Urothelium cell line (cell line): ENCODE measurements at regions not wholly inside any gene's neighbourhood (a gene's known extent, or its start where the extent isn't known, plus 50 kb on each side); places are given as distances from the start of the nearest gene placed in this dataset.
"Not testable (repeated sequence)": the region's sequence is repeated elsewhere in the genome, so short reads cannot be mapped to it uniquely, and the experiment has no call there.

Experiments used
- DNase-seq: peaks from one replicate; pipeline ENCODE4 v3.0.0; 2011; ENCODE audit warnings: low spot score, mixed read lengths
- FAIRE-seq: peaks from 2 replicates; lab custom pipeline; 2011; peaks lifted over from hg19 to GRCh38; lab: Jason Lieb, UNC

DNA sequence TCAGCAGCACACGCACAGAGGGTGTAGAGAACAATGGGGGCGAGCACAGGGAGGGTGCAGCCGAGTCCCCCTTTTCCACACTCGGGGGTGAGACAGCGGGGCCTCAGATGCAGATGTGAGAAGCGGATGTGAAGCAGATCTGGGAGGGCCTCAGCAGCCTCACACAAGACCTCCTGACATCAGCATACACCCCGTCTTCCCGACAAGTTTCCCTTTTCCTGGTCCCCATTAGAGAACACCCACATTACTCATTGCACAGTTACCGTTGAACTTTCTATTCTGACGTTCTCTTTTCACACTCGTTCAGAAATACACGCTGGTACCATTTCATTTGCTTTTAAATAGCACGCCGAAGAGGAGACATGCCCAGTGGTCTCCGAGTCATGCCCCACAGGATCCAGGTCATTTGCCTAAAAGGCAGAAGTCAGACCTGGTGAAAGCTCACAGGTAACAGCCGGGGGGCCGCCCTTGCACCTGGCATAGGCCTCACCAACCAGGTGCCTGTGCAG is 129.5 kb upstream of the ID2 start:
- no peak for DNase-seq
- FAIRE-seq = no peak

DNA sequence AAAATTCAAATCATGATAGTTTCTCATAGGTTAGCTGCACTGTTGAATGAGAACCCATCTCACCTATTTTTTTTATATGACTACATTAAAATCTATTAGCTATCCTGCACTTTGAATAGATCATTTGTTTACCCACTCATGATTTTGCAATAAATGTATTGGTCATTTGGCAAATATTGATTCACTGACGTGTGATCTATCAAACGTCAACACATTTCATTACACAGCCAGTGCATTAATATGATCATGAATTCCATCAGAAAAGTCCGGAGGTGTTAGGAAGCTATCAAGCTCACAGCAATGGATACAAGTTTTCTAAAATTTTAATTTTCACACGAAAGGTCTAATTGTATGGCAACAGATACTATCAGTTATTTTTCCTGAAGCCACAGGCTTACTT is 128.2 kb upstream of the ID2 start:
- DNase-seq (no peak), FAIRE-seq (no peak)

DNA sequence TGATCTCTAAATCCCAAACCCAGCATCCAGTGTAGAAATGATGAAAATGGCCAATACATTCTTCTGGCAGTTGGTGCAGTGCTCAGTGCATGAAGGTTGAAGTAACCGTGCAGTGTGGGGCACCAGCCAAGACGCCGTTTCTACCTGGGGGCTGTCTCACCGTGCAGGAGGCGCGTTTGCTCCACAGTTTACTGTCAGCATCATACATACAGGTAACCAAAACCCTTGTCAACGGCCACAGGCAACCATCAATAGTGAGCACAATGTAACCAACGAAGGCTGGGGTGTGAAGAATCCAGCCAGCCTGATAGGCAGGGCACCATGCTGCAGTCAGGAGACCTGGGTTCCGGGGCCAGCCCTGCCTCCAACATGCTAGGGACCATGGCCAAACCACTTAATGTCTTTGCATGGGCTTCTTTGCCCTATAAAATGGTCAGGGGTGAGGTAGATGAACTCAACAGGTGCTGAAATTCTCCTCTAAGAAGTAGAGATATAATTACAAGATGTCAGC is 127.5 kb upstream of the ID2 start:
- FAIRE-seq (no peak), DNase-seq (no peak)

DNA sequence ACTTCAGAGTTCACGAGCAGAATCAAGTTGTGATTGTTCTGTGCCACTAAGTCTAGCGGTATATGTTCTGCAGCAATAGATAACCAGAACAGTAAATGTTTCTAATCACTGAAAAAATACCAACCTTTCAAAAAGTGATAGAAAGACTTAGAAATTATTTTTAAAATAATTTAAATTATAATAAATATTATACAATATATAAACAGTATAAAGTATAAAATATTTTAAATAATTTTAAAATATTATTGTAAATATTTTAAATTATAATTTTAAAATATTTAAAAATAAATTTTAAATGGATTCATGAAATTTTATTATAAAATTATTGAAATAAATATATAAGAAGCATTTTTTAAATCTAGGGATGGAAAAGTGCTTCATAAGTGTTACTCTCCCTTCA is 126.3 kb upstream of the ID2 start:
- FAIRE-seq = no peak
- no peak for DNase-seq

DNA sequence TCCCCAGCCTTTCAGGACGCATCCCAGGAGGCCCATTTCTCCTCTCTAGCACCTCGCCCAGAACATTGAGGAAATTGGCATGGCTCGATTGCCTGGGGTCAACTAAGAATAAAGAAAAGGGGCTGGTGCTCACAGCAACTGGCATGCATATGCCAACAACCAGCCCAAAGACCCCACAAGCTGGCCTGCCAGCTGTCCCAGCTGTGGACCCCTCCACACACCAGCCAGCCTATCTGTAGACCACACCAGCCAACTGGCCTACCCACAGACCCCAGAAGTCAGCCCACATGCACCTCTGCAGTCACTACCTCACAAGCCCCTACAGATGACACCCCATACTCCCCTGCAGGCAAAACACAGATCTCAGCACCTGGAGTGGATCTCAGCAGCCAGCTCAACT is 123.8 kb upstream of the ID2 start:
- DNase-seq = no peak
- FAIRE-seq = no peak

DNA sequence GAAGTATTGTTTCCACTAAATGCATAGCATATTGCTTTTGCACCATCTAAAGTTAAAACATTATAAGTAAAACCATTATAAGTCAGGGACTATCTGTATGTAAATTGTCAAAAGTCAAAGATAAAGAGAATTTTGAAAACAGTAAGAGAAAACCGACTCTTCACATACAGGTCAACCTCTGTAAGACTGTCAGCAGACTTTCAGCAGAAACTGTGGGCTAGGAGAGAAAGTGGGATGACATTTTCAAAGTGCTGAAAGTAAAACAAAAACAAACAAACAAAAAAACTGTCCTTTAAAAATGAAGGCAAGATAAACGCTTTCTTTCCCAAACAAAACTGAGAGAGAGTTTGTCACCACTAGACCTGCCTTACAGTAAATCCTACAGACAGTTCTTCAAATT is 122.9 kb upstream of the ID2 start:
- no peak for FAIRE-seq
- DNase-seq = no peak

DNA sequence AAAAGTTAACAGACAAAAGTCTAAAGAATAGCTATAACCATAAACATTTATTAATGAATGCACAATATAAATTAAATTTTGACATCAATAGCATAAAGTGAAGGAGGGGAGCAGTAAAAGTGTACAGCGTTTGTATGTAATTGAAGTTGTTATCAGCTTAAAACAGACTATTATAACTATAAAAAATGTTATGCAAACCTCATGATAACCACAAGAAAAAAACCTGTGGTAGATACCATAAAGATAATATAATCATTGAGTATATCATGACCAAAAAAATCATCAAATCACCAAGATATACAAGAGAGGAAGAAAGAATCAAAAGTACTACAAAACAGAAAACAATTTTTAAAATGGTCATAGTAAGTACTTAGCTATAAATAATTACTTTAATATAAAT is 122.1 kb upstream of the ID2 start:
- DNase-seq (no peak), FAIRE-seq (no peak)

DNA sequence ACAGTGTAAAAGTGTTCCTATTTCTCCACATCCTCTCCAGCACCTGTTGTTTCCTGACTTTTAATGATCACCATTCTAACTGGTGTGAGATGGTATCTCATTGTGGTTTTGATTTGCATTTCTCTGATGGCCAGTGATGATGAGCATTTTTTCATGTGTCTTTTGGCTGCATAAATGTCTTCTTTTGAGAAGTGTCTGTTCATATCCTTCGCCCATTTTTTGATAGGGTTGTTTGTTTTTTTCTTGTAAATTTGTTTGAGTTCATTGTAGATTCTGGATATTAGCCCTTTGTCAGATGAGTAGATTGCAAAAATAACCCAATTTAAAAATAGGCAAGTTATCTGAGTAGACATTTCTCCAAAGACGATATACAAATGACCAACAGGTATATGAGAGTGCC is 120.2 kb upstream of the ID2 start:
- DNase-seq, FAIRE-seq: not testable (repeated sequence)

DNA sequence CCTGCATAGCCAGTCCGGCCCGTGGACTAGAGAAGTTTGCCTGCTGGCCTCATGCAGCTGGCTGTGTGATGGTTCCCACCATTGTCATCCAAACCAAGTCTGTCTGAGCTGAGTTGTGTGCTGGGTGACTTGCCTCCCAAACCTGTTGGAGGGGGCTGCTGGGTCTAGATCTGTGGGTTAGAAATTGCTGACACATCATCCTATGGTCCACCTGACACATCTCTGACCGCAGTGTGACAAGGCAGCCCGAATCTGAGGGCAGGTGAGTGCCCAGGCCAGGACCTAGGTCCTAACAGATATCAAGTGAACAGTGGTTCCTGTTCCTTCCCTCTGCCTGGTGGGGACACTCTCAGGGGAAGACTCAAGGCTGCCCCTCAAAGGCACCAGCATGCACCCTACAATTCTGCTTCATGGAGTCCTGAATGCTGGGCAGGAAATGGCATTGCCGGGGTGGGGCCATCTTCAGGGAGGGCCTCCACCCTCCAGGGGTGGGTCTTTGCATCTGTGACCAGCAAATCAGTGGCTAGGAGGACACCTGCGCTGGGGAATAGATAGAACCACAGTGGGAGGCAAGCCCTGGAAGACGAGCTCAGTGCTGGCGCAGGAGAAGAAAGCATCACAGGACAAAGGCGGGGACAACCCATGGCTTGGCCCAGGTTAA is 117.9 kb upstream of the ID2 start:
- FAIRE-seq (no peak), DNase-seq (no peak)

DNA sequence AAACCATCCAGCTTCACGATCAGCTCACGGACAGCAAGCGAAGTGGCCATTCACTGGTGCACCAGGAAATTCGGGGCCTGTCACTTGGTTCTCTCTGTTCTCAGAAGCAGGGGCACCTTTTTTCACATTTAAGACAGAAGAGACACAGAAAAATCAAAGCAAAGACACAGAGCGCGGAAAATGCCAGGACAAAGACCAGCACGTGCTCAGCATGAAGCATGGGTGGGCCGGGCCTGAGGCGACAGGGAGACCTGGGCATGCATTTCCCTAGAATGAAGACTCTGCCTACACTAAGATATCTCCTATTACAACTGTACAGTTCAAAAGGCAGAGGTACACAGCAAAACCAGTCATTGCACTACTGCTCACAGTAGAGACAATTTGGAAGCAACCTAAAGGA is 117.4 kb upstream of the ID2 start:
- DNase-seq (no peak), FAIRE-seq (no peak)

DNA sequence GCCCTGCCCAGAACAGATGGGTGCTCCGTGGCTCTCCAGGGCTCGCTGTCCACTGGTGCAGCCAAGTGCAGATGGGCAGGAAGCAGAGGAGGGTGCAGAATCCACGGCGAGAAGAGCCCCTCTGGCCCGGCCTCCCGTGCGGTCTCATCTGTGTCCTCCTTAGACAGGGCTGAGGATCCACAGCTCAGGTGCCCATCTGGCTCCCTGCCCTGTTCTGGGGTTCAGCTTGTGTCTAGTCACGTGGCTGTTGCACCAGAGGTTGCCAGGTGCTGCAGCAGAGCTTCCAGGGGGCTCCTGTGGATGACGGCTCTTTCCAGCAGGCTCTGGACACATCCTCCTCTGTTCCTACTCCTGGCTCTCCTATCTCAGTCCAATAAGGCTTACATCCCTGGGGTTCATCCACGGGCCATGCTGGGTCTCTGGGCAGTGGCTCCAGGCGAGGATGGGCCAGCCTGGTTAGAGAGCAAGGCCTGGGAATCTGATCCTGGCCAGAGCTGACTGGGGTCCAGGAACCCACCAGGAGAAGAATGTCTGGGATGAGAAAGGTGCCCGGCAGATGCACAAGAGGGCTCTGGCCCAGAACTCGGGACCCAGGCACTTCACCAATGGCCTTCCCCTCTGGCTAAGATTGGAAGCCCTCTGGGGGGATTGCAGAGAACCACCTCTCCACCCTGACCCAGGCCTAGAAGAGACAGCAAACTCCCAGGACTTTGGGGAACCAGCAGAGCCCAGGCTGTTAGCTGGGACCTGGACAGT is 116.3 kb upstream of the ID2 start:
- DNase-seq = no peak

DNA sequence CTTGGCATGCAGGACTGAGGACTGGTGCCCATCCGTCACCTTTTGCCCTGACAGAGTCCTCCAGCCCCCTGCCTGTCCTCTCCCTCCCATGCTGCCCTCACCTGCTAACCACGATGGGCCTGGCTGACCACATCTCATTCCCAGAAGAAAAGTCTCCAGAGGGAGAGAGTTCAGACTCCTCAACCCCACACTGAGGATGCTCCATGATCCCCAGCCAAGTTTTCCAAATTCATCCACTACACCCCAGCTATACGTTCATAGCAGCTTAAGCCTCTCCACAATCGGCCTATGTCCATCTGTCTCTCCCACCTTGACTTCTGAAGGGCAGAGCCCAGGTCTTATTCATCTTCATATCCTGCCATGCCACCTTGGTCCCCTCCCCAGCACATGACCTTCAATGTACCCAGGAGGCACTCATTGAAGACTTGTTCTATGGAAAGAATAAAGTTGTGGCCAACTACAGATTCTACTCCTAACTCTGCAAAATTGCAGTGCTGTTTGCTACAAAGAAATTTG is 115.6 kb upstream of the ID2 start:
- FAIRE-seq = no peak

More for the DNA sequence above, 116.3 kb upstream of the ID2 start:
- FAIRE-seq = no peak

DNA sequence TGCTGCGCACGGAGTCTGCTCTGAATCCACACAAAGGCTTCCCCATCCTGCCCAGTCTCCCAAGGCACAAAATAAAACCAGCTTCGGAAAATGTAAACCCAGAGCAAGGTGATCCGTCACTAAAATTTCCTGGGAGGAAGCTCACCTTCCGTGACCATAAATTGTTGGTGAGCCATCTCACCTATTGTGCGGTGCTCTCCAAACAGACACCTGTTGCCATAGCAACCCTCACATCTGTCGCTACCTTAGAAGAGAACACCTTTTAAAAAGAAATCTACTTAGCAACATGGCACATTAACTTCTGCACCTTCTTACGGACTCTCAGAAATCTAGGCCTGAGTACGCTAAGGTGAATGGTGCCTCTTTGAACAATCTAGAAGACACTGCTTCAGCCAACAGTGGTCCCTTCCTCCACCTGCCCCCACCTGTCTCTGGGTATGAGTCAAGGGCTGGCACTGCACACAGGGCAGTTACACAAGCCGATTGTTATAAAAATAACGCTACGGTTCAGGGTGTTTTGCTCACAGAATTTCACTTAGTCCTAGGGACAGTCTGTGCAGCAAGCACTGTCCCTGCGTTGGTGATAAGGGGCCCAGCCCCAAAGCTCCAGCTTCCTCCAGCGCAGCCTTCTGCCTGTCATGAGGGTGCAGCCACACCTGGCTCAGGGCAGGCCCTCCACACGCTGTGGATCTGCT is 114.9 kb upstream of the ID2 start:
- DNase-seq = no peak
- FAIRE-seq = no peak

More for the DNA sequence above, 115.6 kb upstream of the ID2 start:
- DNase-seq = no peak

DNA sequence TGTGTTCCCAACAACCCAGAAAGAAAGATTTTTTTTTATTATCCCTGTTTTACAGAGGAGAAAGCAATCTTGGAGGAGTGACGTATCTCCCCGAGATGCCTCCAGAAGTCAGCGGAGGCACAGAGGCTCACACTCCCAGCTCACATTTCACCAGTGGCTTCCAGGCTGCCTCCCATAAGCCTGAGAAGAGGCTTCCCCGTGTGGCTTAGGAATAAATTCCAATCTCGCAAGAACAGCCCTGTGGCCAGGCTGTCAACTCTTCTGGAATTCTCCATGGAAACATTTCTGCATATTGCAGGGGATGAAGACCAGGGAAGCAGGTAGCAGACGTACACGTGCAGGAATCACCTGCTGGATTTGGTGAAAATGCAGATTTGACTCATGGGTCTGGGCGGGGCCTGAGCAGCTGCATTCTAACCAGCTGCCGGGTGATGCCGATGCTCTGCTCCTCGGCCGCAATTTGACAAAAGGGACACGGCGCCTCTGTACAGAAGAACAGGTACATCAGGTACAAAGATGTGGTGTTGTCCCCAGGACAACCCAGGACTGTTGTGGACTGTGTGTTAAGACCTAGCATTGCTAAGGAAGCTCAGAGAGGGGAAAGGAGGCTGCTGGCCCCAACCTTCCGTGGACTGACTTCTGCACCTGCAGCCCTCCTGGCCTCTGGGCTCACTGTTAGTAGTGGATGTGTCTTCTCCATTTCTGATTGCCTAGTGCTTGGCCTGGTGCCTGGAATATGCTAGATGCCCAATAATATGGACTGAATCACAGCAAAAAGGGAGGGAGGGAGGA is 114.2 kb upstream of the ID2 start:
- FAIRE-seq = no peak
- no peak for DNase-seq

DNA sequence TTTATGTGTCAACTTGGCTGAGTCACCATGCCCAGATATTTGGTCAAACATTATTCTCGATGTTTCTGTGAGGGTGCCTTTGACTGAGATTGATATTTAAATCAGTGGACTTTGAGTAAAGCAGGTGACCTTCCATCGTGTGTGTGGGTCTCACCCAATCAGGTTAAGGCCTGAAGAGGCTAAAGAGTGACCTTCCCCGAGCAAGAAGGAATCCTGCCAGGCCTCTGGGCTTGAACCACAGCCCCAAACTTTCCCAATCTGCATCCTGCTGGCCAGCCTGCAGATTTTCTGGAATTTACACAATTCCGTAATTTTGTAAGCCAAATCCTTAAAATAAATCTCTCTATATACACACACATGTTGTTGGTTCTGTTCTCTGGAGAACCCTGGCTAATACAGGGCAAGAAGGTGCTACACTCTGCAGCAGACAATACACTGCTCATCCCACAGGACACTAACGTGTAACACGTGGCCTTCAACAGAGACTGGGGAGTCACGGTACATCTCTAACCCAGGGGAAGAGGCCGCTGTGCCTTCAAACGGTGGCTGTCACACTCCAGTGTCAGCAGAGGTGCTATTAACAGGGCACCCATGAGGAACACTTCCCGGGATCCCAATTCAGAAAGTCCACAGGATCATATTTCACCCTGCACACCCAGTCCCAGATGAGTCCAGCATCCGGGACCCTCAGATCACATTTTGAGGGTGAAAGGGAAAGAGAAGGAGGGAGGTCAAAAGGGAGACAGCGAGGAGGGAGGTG is 113.1 kb upstream of the ID2 start:
- no peak for FAIRE-seq
- DNase-seq = no peak

DNA sequence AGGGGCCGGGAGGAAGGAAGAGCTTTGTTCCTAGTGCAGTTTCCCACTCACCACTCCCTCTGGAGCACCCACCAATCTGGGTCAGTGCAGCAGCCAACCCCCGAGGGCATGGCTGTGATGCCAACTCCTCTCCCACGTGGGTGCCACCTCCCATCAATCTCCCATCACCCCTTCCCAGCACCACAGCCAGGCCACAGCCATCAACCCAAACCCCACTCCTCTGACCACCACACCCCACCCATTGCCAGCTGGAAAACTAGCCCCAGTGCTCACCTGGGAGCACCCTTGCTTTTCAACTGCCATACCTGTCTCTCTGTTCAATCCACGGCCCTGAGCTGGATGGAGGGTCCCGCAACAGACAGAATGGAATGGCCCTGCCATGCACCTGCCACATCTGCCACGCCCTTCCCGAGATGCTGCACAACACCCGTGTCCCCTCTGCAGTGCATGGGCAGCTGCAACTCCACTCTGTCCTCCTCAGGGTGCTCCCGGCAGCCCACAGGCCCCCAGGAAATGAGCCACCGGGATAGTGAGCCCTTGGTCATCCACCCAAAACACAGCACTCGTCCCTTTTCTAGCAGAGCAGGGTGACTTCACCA is 112.4 kb upstream of the ID2 start:
- FAIRE-seq (no peak), DNase-seq (no peak)

DNA sequence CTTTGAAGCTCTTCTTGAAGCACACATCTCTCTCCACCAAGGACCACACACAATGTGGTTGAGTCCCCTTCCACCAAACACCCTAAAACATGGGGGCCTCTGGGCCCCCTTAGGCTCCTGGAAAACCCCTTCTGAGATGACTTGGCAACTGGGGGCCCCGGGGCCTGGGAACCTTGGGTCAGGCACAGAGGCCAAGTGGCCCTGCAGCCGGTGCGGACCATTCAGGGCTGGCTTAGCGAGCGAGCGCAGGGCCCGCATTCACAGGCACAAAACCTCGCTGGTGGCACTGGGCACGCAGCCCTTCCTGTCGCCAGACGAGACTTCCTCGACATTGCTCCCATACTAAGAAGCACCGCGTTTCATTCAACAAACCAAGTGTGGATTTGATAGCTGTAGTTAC is 111.2 kb upstream of the ID2 start:
- FAIRE-seq = no peak
- no peak for DNase-seq

DNA sequence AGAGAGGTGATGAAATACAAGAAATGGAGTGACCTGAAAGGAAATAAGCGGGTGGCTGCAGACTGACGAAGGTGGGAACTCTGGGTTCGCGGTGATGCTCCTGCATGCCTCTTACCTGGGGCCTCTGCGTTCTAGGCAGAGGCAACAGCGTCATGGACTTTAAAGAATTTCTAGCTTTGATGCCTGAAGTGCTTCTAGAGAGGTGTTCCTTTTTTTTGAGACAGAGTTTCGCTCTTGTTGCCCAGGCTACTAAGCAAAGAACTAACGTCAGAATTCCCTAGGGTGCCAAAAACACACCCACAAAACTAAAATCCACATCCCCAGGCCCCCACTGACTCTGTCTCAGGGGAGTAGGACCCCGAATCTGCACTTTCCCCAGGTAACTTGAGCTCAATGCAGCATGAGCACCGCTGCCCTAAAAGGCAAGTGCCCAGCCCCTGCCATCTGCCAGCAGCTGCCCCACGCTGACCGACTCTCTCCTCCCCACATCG is 110.5 kb upstream of the ID2 start:
- FAIRE-seq (no peak), DNase-seq (no peak)

DNA sequence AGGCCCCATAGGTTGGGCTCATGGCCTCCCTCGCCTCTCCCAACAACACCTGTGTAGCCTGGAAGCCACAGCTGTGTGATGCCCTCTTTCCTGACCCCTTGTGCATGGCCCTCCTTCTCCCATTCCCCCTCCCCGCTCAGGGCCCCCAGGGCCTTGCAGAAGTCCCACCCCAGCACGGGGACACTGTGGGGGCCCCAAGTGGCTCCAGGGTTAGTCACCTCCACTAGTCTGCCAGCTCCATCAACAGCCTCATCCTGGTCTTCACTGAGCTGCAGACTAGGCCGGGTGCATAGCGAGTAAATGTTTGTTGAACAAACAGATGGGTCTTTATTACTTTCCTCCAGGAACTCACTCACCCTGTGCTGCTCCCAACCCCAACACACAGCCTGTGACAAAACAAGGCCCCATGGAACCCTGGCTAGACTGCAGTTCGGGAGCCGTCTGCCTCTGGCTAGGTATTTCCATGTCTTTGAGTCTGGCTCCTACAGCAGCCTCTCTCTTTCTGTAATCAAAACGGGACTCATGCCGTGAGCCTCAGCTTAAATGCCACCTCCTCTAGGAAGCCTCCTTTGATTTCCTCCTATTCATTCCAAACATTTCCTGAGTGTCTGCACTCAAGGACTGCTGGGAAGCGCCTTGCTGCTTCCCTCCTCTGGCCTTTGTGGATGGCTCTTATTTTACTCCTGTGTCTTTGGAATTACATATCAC is 109.9 kb upstream of the ID2 start:
- DNase-seq (no peak), FAIRE-seq (no peak)
